Gastrocnemius medialis (tissue), 4 donors: ENCODE measurements at regions not wholly inside any gene's neighbourhood (a gene's known extent, or its start where the extent isn't known, plus 50 kb on each side); places are given as distances from the start of the nearest gene placed in this dataset.

Source experiments
- ATAC-seq, 2 donors: fragments of 150-250 bp; one replicate each; pipeline ENCODE4 v1.9.1; 2016
- DNase-seq, 2 donors: peaks; one replicate each; pipeline ENCODE4 v3.0.0-alpha.2; 2019
- H3K27ac ChIP-seq, 4 donors: fragments of 200-600 bp; sonication (generic); 1 replicate in 1 of 4; 2 replicates in 3 of 4; pipeline ENCODE4 v1.5.1; 2016 to 2018; ENCODE audit warnings: mild to moderate bottlenecking in 2 of 4, moderate library complexity in 1 of 4
- H3K27me3 ChIP-seq, 3 donors: fragments of 200-600 bp; sonication (generic) in 2 of 3; 1 replicate in 1 of 3; 2 replicates in 2 of 3; pipeline versions ENCODE4 v1.5.1 to v1.6.0; 2016 to 2019; ENCODE audit warnings: mild to moderate bottlenecking in 1 of 3, moderate library complexity in 1 of 3
- H3K36me3 ChIP-seq, 2 donors: fragments of 200-600 bp; sonication (generic) in 1 of 2; one replicate each; pipeline ENCODE4 v1.5.1; 2017 to 2018
- H3K4me1 ChIP-seq, 2 donors: fragments of 200-600 bp; sonication (generic) in 1 of 2; one replicate each; pipeline ENCODE4 v1.5.1; 2016 to 2017; ENCODE audit warnings: mild to moderate bottlenecking in 2 of 2
- H3K4me3 ChIP-seq, 4 donors: fragments of 200-600 bp; sonication (generic) in 3 of 4; 1 replicate in 1 of 4; 2 replicates in 3 of 4; pipeline ENCODE4 v1.5.1; 2016 to 2019; ENCODE audit warnings: mild to moderate bottlenecking in 2 of 4
- H3K9me3 ChIP-seq, 3 donors: fragments of 200-600 bp; sonication (generic) in 2 of 3; 1 replicate in 1 of 3; 2 replicates in 2 of 3; pipeline ENCODE4 v1.5.1; 2016 to 2019
- CTCF ChIP-seq, 5 experiments: fragments of 450-650 bp in 3 of 5; fragments of 200-600 bp in 2 of 5; sonication (generic) in 2 of 5; IDR thresholded peaks in 4 of 5; conservative IDR thresholded peaks in 1 of 5; 1 replicate in 4 of 5; 2 replicates in 1 of 5; pipeline ENCODE4 v1.5.1; 2016 to 2019; ENCODE audit warnings: antibody characterized with exemption in 5 of 5, mild to moderate bottlenecking in 3 of 5, moderate library complexity in 3 of 5
- POLR2A ChIP-seq, 2 donors: fragments of 450-650 bp; IDR thresholded peaks; one replicate each; pipeline ENCODE4 v1.6.1; 2017; ENCODE audit warnings: antibody characterized with exemption in 2 of 2, mild to moderate bottlenecking in 2 of 2, moderate library complexity in 2 of 2
- in situ Hi-C, 4 donors: fragments of 200-750 bp; cut with MboI; loops; one replicate each; pipeline versions ENCODE4 v1.15.0 to v1.8.0; 2017; ENCODE audit warnings: low sequenced_read_pairs in 4 of 4
- intact Hi-C: fragments of 100-400 bp; cut with DNase I; formaldehyde crosslinking; loops from one replicate; pipeline ENCODE4 v1.15.1; 2023; ENCODE audit warnings: low total_unique reads

DNA sequence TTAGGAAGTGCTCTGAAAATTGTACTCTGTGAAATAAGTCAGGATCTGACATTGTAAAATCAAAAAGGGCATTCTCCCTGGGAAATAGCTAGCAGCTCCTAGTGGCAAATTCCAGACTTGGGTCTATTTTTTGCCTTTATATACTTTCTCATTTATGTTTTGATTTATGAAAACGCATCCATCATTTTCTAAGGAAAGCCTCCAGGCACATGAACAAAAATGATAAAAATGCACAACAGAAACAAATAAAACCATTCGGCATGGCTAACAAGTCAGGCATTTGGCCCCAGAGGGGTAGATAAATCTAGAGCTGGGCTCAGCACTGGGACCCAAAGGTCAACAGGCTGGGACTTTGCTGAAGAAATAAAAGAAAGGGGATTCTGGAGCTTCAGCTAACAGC is 167.0 kb downstream of the BCL11A start:
- no peak for ATAC-seq
- H3K36me3 ChIP-seq = no peaks in the 10 kb centered on the region
- intact Hi-C loops = no loop called here

DNA sequence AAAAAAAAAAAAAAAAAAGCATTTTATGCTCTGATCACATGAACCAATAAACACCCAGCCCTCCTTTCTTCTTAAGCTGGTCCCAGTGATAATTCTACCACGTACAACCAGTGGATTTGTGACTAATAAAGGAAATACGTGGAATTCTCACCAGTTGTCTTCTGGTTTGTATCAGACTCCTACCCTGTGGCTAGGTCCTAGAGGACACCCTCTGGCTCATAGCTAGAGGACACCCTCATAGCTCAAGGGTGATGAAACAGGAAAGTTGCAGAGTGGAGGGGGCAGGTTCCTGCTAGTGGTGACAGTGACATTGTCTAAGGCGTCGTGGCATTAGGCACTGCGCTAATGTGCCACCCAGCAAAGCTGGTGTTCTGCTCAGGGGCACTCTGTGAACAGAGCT is 167.8 kb downstream of the BCL11A start:
- ATAC-seq (no peak), DNase-seq (no peak)
- intact Hi-C loops = no loop called here
- in situ Hi-C loops = no loop called here
- Histone ChIP-seq H3K27ac (no peak overlapping the region), H3K36me3 (no peaks in the 10 kb centered on the region), H3K4me1 (no peaks in the 10 kb centered on the region), H3K4me3 (no peak overlapping the region), H3K27me3 (no peaks in the 10 kb centered on the region), H3K9me3 (no peaks in the 10 kb centered on the region)
- TF ChIP-seq CTCF (IDR thresholded peaks at IDR 0.05 in 4 of 5, conservative IDR thresholded peaks at IDR 0.05 in 1 of 5) = no peak
- no peak for TF ChIP-seq POLR2A (IDR thresholded peaks at IDR 0.05)

More for the DNA sequence above, 167.0 kb downstream of the BCL11A start:
- Histone ChIP-seq H3K4me1 (no peaks in the 10 kb centered on the region), H3K27ac (no peak overlapping the region), H3K4me3 (no peak overlapping the region), H3K27me3 (no peaks in the 10 kb centered on the region), H3K9me3 (no peaks in the 10 kb centered on the region)
- in situ Hi-C loops = no loop called here
- DNase-seq = no peak
- TF ChIP-seq POLR2A (IDR thresholded peaks at IDR 0.05) (no peak), CTCF (IDR thresholded peaks at IDR 0.05 in 4 of 5, conservative IDR thresholded peaks at IDR 0.05 in 1 of 5) (no peak)

GRCh38 chr2:60383401-60384143 is 169.9 kb downstream of the BCL11A start:
- DNase-seq = no peak
- Histone ChIP-seq H3K9me3 (no peaks in the 10 kb centered on the region), H3K4me3 (no peak overlapping the region), H3K27ac (no peak overlapping the region), H3K36me3 (no peaks in the 10 kb centered on the region), H3K4me1 (no peaks in the 10 kb centered on the region), H3K27me3 (no peaks in the 10 kb centered on the region)
- in situ Hi-C loops = no loop called here
- TF ChIP-seq POLR2A (IDR thresholded peaks at IDR 0.05) (no peak), CTCF (IDR thresholded peaks at IDR 0.05 in 4 of 5, conservative IDR thresholded peaks at IDR 0.05 in 1 of 5) (no peak)
- ATAC-seq = no peak
- intact Hi-C loops = no loop called here

- Histone ChIP-seq H3K27me3 (no peaks in the 10 kb centered on the region), H3K9me3 (no peaks in the 10 kb centered on the region), H3K27ac (no peak overlapping the region), H3K4me3 (no peak overlapping the region), H3K4me1 (no peaks in the 10 kb centered on the region), H3K36me3 (no peaks in the 10 kb centered on the region)
- TF ChIP-seq POLR2A (IDR thresholded peaks at IDR 0.05) = no peak
- no peak for TF ChIP-seq CTCF (IDR thresholded peaks at IDR 0.05 in 4 of 5, conservative IDR thresholded peaks at IDR 0.05 in 1 of 5)
- in situ Hi-C loops (no loop called here), intact Hi-C loops (no loop called here)
- DNase-seq (no peak), ATAC-seq (no peak)
Observed at GRCh38 chr2:60380411-60380810, 173.0 kb downstream of the BCL11A start.

DNA sequence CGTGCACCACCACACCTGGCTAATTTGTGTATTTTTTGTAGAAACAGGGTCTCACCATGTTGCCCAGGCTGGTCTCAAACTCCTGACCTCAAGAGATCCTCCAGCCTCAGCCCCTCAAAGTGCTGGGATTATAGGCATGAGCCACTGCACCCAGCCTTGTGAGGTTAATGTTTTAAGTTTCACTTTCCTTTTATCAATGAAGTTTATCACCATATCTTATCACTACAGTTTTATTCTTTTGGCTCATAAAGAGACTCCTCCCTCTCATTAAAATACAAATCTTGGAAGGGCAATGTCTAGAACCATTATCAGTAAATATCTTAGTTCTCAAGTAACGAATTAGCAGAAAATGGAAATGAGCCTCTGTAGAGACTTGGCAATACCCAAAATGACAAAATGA is 173.8 kb downstream of the BCL11A start:
- Histone ChIP-seq H3K36me3 (no peaks in the 10 kb centered on the region), H3K9me3 (no peaks in the 10 kb centered on the region), H3K4me1 (no peaks in the 10 kb centered on the region), H3K27ac (no peak overlapping the region), H3K27me3 (no peaks in the 10 kb centered on the region), H3K4me3 (no peak overlapping the region)
- TF ChIP-seq POLR2A (IDR thresholded peaks at IDR 0.05) (no peak), CTCF (IDR thresholded peaks at IDR 0.05 in 4 of 5, conservative IDR thresholded peaks at IDR 0.05 in 1 of 5) (no peak)
- ATAC-seq = no peak
- intact Hi-C loops = no loop called here
- in situ Hi-C loops = no loop called here
- no peak for DNase-seq
